ENCODE measurements at regions not wholly inside any gene's neighbourhood (a gene's known extent, or its start where the extent isn't known, plus 50 kb on each side); places are given as distances from the start of the nearest gene placed in this dataset.
A peak's percentile ranks its signal among the peaks of the same experiment; 100 is the strongest.

DNA sequence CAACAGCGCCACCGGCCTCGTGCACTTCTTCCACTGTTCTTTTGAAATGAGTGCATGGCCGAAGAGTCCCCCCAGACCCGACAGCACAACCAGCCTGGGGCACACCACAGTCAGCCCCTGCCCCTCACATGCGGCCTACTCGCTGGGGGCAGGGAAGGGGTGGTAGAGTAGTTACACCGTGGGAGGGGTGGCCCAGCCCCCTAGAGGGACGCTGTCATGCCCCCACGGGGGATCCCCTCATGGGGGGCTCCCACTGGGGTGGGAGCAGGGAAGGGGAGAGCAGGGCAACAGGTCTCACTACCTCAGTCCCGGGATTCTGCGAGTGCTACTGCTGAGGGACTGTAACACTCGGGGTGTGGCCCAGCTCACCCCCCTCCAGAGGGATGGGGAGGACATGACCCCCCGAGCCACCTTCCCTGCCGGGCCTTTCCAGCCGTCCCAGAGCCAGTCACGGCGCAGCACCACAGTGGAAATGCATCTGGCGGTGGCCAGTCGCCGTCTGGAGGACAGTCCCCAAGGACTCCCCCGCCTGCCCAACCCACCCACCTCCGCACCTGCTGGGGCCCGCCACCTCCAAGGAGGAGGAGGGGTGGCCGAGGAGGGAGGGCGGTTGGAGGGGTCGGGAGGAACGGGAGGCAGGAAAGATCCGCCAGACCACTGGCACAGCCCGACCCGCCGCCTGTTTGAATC is 84.6 kb upstream of the ZNF254 start:
- ATAC-seq: no peak
- 89 to 95% (median 92%) methylated on average over 15 to 32 of the region's 32 CpGs for WGBS, 4 donors

GRCh38 chr19:24003537-24003936 is 83.5 kb upstream of the ZNF254 start:
- DNase-seq (no peak), ATAC-seq (peak in 1 of 4 donors; percentile 39)
- H3K4me1 ChIP-seq: no peaks in the 10 kb centered on the region
- intact Hi-C loops (cut with DNase I): no loop called here
- TF ChIP-seq, protein P1, sequence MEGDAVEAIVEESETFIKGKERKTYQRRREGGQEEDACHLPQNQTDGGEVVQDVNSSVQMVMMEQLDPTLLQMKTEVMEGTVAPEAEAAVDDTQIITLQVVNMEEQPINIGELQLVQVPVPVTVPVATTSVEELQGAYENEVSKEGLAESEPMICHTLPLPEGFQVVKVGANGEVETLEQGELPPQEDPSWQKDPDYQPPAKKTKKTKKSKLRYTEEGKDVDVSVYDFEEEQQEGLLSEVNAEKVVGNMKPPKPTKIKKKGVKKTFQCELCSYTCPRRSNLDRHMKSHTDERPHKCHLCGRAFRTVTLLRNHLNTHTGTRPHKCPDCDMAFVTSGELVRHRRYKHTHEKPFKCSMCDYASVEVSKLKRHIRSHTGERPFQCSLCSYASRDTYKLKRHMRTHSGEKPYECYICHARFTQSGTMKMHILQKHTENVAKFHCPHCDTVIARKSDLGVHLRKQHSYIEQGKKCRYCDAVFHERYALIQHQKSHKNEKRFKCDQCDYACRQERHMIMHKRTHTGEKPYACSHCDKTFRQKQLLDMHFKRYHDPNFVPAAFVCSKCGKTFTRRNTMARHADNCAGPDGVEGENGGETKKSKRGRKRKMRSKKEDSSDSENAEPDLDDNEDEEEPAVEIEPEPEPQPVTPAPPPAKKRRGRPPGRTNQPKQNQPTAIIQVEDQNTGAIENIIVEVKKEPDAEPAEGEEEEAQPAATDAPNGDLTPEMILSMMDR (IDR thresholded peaks at IDR 0.05): no peak
- TF ChIP-seq POLR2A (IDR thresholded peaks at IDR 0.05): no peak
- 93 to 95% (median 94%) methylated on average over 14 to 19 of the region's 19 CpGs for WGBS, 4 donors
- H3K27ac ChIP-seq: no peak overlapping the region
- H3K36me3 ChIP-seq: no peaks in the 10 kb centered on the region
- H3K27me3 ChIP-seq: no peaks in the 10 kb centered on the region
- peaks cover 0 to 8% (median 0%) of the 10 kb centered on the region in 12 donors for H3K9me3 ChIP-seq
- H3K4me3 ChIP-seq: no peak overlapping the region

More for the DNA sequence above, 84.6 kb upstream of the ZNF254 start:
- TF ChIP-seq, protein P1 (IDR thresholded peaks at IDR 0.05): no peak
- TF ChIP-seq POLR2A (IDR thresholded peaks at IDR 0.05): no peak
- no peak for DNase-seq
- Histone ChIP-seq H3K4me1 (no peaks in the 10 kb centered on the region), H3K9me3 (peaks cover 0 to 11% (median 2%) of the 10 kb centered on the region in 12 donors), H3K4me3 (no peak overlapping the region), H3K36me3 (no peaks in the 10 kb centered on the region), H3K27ac (no peak overlapping the region), H3K27me3 (no peaks in the 10 kb centered on the region)
- intact Hi-C loops (cut with DNase I): no loop called here

GRCh38 chr19:24004166-24004565 is 82.8 kb upstream of the ZNF254 start:
- Histone ChIP-seq H3K4me1 (no peaks in the 10 kb centered on the region), H3K27ac (no peak overlapping the region), H3K4me3 (no peak overlapping the region), H3K9me3 (peaks cover 0 to 8% (median 0%) of the 10 kb centered on the region in 12 donors), H3K36me3 (no peaks in the 10 kb centered on the region), H3K27me3 (no peaks in the 10 kb centered on the region)
- 64 to 72% (median 70%) methylated on average over 6 of the region's 6 CpGs for WGBS, 4 donors
- TF ChIP-seq, protein P1 (IDR thresholded peaks at IDR 0.05): no peak
- TF ChIP-seq POLR2A (IDR thresholded peaks at IDR 0.05): no peak
- intact Hi-C loops (cut with DNase I): no loop called here
- no peak for DNase-seq
- no peak for ATAC-seq

- TF ChIP-seq, protein P1 (IDR thresholded peaks at IDR 0.05): no peak
- no peak for TF ChIP-seq POLR2A (IDR thresholded peaks at IDR 0.05)
- intact Hi-C loops (cut with DNase I): loop anchor here in 3 of 10 donors (5.0 to 10.0 kb wide), 5 partner anchors 55 to 635 kb away; partner anchors contain the start of genes ZNF254 (in 2 of the 3), ZNF675 (in 1 of the 3), ZNF726 (in 1 of the 3) and ZNF91 (in 1 of the 3)
- H3K4me1 ChIP-seq: peaks cover 0 to 15% (median 9%) of the 10 kb centered on the region in 12 donors
- no peak overlapping the region for H3K4me3 ChIP-seq
- ATAC-seq: no peak
- 67 to 81% (median 72%) methylated on average over 8 of the region's 8 CpGs for WGBS, 4 donors
- no peaks in the 10 kb centered on the region for H3K36me3 ChIP-seq
- H3K27ac ChIP-seq: no peak overlapping the region
- no peak for DNase-seq
- H3K9me3 ChIP-seq: no peaks in the 10 kb centered on the region
- no peaks in the 10 kb centered on the region for H3K27me3 ChIP-seq
These were observed 56.9 kb upstream of the ZNF254 start for GRCh38 chr19:24029941-24030636.

Measured in heart left ventricle (tissue), 16 donors.